Fibroblast of the aortic adventitia (primary cell): ENCODE measurements at regions not wholly inside any gene's neighbourhood (a gene's known extent, or its start where the extent isn't known, plus 50 kb on each side); places are given as distances from the start of the nearest gene placed in this dataset.
"Not testable (repeated sequence)": the region's sequence is repeated elsewhere in the genome, so short reads cannot be mapped to it uniquely, and the experiment has no call there.

Experiments
- DNase-seq: peaks from one replicate; pipeline ENCODE4 v3.0.0-alpha.2; 2010; ENCODE audit warnings: low read depth
- H3K4me3 ChIP-seq: 2 replicates; pipeline ENCODE4 v1.5.1; 2011; ENCODE audit warnings: low read depth, mild to moderate bottlenecking, control low read depth, low read length, moderate library complexity
- CTCF ChIP-seq: IDR thresholded peaks from 2 replicates; pipeline ENCODE4 v1.5.1; 2011; ENCODE audit warnings: mild to moderate bottlenecking, low read length, control low read depth, inconsistent platforms; ENCODE audit not compliant: insufficient read depth

- no peak overlapping the region for H3K4me3 ChIP-seq
- DNase-seq, result no peak
- TF ChIP-seq CTCF, result no peak
Observed at GRCh38 chr2:76187415-76187814, 476.7 kb upstream of the GCFC2 start.

GRCh38 chr2:76180676-76181075 lies 470.0 kb upstream of the GCFC2 start:
- no peak for DNase-seq
- no peak for TF ChIP-seq CTCF

GRCh38 chr2:76178610-76179009 lies 467.9 kb upstream of the GCFC2 start:
- TF ChIP-seq CTCF, result no peak
- H3K4me3 ChIP-seq, result no peak overlapping the region
- no peak for DNase-seq

More at GRCh38 chr2:76180676-76181075, 470.0 kb upstream of the GCFC2 start:
- no peak overlapping the region for H3K4me3 ChIP-seq

- no peak for TF ChIP-seq CTCF
- H3K4me3 ChIP-seq, result no peak overlapping the region
- no peak for DNase-seq
Observed at GRCh38 chr2:76175295-76175694, 464.6 kb upstream of the GCFC2 start.

GRCh38 chr2:76174505-76174904 lies 463.8 kb upstream of the GCFC2 start:
- H3K4me3 ChIP-seq, result no peak overlapping the region
- no peak for TF ChIP-seq CTCF
- DNase-seq, result no peak

- DNase-seq, H3K4me3 ChIP-seq: not testable (repeated sequence)
Observed at GRCh38 chr2:76173206-76173605, 462.5 kb upstream of the GCFC2 start.

- DNase-seq, H3K4me3 ChIP-seq: not testable (repeated sequence)
Observed at GRCh38 chr2:76172154-76172595, 461.5 kb upstream of the GCFC2 start.

- TF ChIP-seq CTCF, result no peak
Observed at GRCh38 chr2:76170856-76171255, 460.1 kb upstream of the GCFC2 start.

More at GRCh38 chr2:76170856-76171255, 460.1 kb upstream of the GCFC2 start:
- no peak overlapping the region for H3K4me3 ChIP-seq
- DNase-seq, result no peak
